ENCODE measurements at regions not wholly inside any gene's neighbourhood (a gene's known extent, or its start where the extent isn't known, plus 50 kb on each side); places are given as distances from the start of the nearest gene placed in this dataset.
A peak's percentile ranks its signal among the peaks of the same experiment; 100 is the strongest.
"Not testable (repeated sequence)": the region's sequence is repeated elsewhere in the genome, so short reads cannot be mapped to it uniquely, and the experiment has no call there.

- DNase-seq (ENCODE audit: low spot score); intact Hi-C loops (cut with DNase I): not testable (repeated sequence)
These were observed 70.2 kb downstream of the LGALS9C start for GRCh38 chr17:18546514-18547398.

GRCh38 chr17:18557086-18557485 is 80.5 kb downstream of the LGALS9C start:
- intact Hi-C loops (cut with DNase I); DNase-seq (ENCODE audit: low spot score): not testable (repeated sequence)

- intact Hi-C loops (cut with DNase I), result not testable (repeated sequence)
These were observed 80.7 kb downstream of the TBC1D28 start for GRCh38 chr17:18563381-18564098.

GRCh38 chr17:18564099-18564448 is 80.1 kb downstream of the TBC1D28 start:
- DNase-seq (ENCODE audit: low spot score); intact Hi-C loops (cut with DNase I): not testable (repeated sequence)

More at GRCh38 chr17:18563381-18564098, 80.7 kb downstream of the TBC1D28 start:
- DNase-seq (ENCODE audit: low spot score), result not testable (repeated sequence)

- peak; percentile 60 for DNase-seq (ENCODE audit: low spot score)
- intact Hi-C loops (cut with DNase I), result not testable (repeated sequence)
These were observed 75.8 kb downstream of the TBC1D28 start for GRCh38 chr17:18568108-18568995.

- DNase-seq (ENCODE audit: low spot score); intact Hi-C loops (cut with DNase I): not testable (repeated sequence)
These were observed 74.7 kb downstream of the TBC1D28 start for GRCh38 chr17:18569489-18569913.

- DNase-seq (ENCODE audit: low spot score), result peak; percentile 47
- intact Hi-C loops (cut with DNase I), result not testable (repeated sequence)
These were observed 71.7 kb downstream of the TBC1D28 start for GRCh38 chr17:18572536-18572935.

- DNase-seq (ENCODE audit: low spot score); intact Hi-C loops (cut with DNase I): not testable (repeated sequence)
These were observed 70.1 kb downstream of the TBC1D28 start for GRCh38 chr17:18574137-18574536.

Measured in posterior vena cava (tissue), 2 donors.